GM18951 (cell line): ENCODE measurements at regions not wholly inside any gene's neighbourhood (a gene's known extent, or its start where the extent isn't known, plus 50 kb on each side); places are given as distances from the start of the nearest gene placed in this dataset.

ENCODE experiments used
- POLR2A ChIP-seq: IDR thresholded peaks from 4 replicates; pipeline ENCODE4 v1.6.1; 2011; ENCODE audit warnings: mild to moderate bottlenecking; ENCODE audit not compliant: insufficient read length, insufficient read depth; ENCODE audit errors: extremely low read depth
- in situ Hi-C: fragments of 300-500 bp; cut with MboI; formaldehyde crosslinking; loops from one replicate; pipeline ENCODE4 v1.12.0; 2022; ENCODE audit warnings: low sequenced_read_pairs, mixed read lengths, inconsistent platforms; ENCODE audit not compliant: unreplicated experiment

DNA sequence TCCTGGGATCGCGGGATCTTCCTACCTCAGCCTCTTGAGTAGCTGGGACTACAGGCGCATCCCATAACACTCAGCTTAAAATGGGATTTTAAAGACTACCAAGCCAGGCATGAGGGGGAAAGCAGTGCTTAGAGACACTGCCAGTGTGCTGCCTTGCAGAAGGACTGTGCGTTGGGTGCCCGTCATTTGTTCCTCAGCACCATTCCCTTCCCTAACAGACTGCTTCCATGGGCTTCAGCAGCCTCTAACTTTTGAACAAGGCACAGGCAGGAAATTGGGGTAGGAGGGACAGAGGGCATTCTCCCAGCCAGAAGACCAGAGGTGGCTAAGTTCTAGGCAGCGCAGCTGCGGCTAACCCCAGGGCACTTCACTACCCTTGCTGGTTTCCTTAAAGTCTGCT is 73.9 kb upstream of the USP24 start:
- TF ChIP-seq POLR2A = no peak

DNA sequence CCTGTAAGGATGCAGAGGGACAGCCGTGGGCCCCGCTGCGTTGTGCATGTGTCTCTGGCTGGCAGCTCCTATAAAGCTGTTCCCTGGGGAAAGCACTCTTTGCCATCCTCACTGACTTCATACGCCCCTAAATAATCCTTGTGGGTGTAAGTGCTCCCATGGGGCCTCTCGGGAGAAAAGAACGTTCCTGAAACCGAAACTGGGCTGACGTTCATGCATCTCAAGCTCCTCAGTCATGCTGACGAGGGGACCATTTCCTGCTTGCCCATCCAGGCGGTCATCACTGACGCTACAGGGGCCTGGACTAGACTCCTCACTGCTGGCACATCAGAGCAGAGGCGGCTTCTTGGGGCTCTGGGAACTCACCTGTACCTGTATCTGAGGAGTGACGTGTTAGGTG is 73.1 kb upstream of the USP24 start:
- in situ Hi-C loops = loop anchor here (25.0 kb wide), 2 partner anchors 1299 to 1424 kb away; partner anchors contain the start of gene PLPP3
- TF ChIP-seq POLR2A = no peak

More for the DNA sequence above, 73.9 kb upstream of the USP24 start:
- in situ Hi-C loops = loop anchor here (25.0 kb wide), 2 partner anchors 1298 to 1423 kb away; partner anchors contain the start of gene PLPP3

- in situ Hi-C loops = loop anchor here (25.0 kb wide), 2 partner anchors 1300 to 1425 kb away; partner anchors contain the start of gene PLPP3
- TF ChIP-seq POLR2A = no peak
These were observed 72.6 kb upstream of the USP24 start for GRCh38 chr1:55287723-55288122.

- in situ Hi-C loops = loop anchor here (25.0 kb wide), 2 partner anchors 1300 to 1425 kb away; partner anchors contain the start of gene PLPP3
- TF ChIP-seq POLR2A = no peak
These were observed 71.9 kb upstream of the USP24 start for GRCh38 chr1:55286856-55287602.

DNA sequence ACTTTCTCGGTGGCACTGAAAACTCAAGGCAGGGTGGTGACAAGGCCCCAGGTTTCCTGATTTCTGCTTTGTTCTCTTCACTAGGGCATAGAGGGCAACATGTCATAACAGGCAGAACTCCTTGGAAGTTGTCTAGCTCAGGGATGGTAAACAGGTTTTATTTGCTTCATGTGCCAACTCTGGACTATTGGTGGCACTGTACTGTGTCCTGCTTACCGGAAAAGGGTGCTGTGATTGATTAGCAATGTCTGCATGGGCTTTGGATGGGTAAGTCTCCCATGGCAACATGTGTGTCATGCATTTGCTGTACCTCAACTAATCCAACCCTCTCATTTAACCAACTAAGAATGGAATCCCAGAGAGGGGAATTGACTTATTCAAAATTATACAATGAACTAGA is 70.7 kb upstream of the USP24 start:
- in situ Hi-C loops = loop anchor here (25.0 kb wide), 2 partner anchors 1301 to 1426 kb away; partner anchors contain the start of gene PLPP3
- TF ChIP-seq POLR2A = no peak

DNA sequence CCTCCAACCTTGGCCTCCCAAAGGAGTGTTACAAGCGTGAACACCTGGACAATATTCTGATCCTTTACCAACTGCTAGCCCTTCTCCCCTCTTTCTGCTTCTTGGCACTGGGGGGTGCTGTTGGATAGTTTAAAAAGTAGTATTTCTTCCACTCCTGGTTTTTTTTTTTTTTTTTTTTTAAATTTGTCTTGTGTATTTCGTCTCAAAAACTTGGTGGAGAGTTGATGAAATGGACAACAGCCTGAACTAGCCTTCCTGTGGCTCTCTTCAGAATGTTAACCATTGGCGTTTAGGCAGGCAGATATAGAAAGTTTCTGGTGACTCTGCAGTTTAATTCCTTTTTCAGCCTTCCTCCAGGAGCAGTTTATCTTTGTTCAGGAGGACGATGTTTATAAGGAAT is 69.7 kb upstream of the USP24 start:
- no peak for TF ChIP-seq POLR2A

GRCh38 chr1:55282058-55282457 is 66.9 kb upstream of the USP24 start:
- no peak for TF ChIP-seq POLR2A
- in situ Hi-C loops = loop anchor here (25.0 kb wide), 2 partner anchors 1305 to 1430 kb away; partner anchors contain the start of gene PLPP3

More for the DNA sequence above, 69.7 kb upstream of the USP24 start:
- in situ Hi-C loops = loop anchor here (25.0 kb wide), 2 partner anchors 1302 to 1427 kb away; partner anchors contain the start of gene PLPP3

DNA sequence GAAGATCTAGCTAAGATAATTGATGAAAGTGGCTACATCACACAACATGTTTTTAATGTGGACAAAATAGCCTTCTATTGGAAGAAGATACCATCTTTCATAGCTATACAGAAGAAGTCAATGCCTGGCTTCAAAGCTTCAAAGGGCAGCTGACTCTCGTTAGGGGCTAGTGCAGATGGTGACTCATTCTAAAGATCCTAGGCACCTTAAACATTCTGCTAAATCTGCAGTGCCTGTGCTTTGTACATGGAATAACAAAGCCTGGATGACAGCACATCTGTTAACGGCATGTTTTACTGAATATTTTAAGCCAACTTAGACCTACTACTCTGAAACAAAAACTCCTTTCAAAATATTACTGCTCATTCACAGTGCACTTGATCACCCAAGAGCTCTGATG is 65.6 kb upstream of the USP24 start:
- no peak for TF ChIP-seq POLR2A
- in situ Hi-C loops = loop anchor here (25.0 kb wide), 2 partner anchors 1307 to 1432 kb away; partner anchors contain the start of gene PLPP3

- TF ChIP-seq POLR2A = no peak
- in situ Hi-C loops = loop anchor here (5.0 to 25.0 kb wide), 3 partner anchors 142 to 1433 kb away; partner anchors contain the start of gene PLPP3
These were observed 64.5 kb upstream of the USP24 start for GRCh38 chr1:55279627-55280026.

DNA sequence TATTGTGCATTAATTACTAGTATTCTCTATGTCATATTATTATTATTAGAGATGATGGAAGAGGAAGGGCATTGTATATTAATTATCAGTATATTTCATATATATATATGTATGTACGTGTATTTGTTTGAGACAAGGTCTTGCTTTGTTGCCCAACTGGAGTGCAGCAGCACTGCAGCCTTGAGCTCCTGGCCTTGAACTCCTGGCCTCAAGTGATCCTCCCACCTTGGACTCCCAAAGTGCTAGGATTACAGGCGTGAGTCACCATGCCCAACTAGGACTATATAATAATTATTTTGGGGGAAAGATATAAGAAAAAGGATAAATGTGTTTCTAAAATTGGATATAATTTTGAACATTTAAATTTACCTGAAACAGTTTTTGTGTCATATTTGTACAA is 63.2 kb upstream of the USP24 start:
- no peak for TF ChIP-seq POLR2A
- in situ Hi-C loops = loop anchor here (5.0 to 25.0 kb wide), 3 partner anchors 141 to 1434 kb away; partner anchors contain the start of gene PLPP3

DNA sequence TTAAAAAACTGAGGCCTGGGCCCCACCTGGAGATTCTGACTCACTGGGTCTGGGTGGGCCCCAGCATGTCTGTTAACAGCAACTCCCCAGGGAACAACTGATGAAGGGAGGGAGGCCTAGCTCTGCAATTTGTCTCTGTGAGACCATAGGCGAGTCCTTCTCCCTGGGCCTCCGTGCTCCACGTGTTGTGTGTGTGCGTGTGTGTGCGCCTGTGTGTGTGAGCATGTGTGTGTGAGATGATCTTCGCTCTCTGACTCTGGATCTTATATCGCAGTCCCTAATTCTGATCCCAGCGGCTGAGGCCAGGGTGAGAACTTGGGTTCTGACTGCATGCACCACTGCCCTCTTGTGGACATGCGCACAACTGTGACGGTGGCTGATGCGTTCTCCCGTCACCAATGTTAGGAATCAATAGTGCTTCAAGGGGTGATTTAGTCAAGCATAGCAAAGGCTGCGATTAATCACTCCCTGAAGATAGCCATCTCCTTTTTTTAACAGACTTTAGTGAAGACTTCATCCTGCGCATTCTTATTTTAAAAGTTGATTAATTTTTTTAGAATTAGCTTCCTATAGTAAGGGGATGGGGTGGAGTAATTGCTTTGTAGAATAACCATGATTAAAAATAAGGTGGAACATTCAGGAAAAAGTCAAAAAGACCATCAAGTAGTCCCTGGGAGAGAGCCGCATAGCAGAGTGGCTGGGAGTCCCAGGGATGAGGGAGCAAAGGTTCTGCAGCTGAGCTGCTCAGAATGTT is 62.4 kb upstream of the USP24 start:
- no peak for TF ChIP-seq POLR2A
- in situ Hi-C loops = loop anchor here (5.0 to 25.0 kb wide), 3 partner anchors 140 to 1435 kb away; partner anchors contain the start of gene PLPP3

DNA sequence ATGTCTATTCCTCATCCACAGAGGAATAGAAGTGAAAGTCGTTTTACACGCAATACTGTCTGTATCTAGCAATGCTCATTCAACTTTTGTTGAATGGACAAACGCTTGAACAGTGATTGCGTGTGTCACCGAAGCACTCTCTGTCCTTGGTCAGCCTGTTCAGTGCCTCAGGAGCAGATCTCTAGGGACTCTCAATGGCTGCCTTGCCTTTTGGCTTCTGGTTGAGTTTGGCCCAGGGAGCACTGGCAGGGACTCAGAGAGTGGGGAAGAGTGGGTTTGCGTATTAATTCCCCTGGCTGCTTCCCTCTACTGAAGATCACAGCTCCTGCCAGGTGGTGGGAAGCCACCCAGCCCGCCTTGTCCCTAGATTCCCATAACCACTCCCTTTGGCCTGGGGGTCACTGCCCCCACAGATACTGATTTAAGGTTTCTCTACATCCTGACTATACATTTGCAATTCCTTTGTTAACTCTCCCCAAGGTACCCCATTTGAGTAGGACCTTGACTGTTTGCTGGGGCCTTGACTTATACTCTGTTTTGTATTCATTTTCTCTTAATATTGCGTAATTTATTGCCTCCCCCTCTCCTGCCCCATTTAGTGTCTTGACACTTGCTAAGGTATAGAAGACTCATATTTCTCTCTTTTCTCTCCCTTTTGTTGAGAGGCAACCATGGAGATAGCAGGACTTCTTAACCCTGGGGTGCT is 61.7 kb upstream of the USP24 start:
- TF ChIP-seq POLR2A = no peak
- in situ Hi-C loops = loop anchor here (5.0 to 25.0 kb wide), 3 partner anchors 140 to 1435 kb away; partner anchors contain the start of gene PLPP3
